ENCODE measurements at regions not wholly inside any gene's neighbourhood (a gene's known extent, or its start where the extent isn't known, plus 50 kb on each side); places are given as distances from the start of the nearest gene placed in this dataset.

DNA sequence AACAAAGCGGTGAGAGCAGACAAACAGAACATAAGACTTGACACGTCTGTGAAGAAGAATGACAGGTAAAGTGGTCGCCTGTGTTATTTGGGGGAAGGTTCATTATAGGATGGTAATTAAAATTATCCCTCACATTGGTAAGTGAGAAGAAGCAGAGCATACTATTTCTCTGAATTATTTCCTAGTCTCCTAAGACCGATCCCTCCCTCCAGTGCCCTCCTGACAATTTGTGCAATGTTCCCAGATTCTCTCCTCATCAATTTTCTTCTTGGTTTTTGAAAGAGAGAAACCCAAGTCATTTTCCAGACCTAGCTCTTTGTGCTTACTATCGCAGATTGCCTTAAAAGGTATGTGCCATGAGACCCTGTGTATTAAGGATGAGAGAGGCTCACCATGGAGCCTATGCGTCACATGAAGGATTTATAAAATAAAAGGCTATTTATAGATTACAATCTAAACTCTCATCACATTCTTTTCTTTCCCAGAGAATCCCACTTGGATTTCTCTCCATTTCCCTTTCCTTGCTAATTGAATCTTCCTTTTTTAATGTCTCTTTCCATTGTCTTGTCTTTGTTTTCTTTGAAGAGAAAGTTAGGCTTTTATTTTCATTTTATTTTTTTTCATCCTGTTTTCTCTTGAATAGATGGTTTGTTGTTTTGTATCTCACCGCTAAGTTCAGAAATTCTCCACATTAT lies 112.0 kb downstream of the PPP1R3A start (continued):
- TF ChIP-seq, protein P1, sequence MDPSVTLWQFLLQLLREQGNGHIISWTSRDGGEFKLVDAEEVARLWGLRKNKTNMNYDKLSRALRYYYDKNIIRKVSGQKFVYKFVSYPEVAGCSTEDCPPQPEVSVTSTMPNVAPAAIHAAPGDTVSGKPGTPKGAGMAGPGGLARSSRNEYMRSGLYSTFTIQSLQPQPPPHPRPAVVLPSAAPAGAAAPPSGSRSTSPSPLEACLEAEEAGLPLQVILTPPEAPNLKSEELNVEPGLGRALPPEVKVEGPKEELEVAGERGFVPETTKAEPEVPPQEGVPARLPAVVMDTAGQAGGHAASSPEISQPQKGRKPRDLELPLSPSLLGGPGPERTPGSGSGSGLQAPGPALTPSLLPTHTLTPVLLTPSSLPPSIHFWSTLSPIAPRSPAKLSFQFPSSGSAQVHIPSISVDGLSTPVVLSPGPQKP (IDR thresholded peaks at IDR 0.05; ENCODE audit: borderline replicate concordance, low read depth, low read length): no peak

DNA sequence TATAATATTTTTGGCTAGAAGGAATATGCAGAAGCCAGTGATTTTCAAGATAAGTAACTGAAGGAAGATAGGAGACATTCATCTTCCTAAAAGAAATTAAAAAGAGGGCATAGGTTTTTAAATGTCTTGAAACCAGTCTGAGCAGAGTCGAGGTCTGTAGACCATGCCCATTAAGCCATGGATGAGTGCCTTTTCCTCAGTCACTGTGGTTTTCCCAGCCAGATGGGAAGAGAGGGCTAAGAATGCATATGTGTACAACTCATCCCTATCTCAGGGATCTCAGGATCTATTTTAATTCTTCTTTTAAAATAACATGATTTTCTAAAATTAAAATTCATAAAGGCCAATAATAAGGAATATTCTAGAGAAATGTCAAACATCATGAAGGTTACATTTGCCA lies 112.8 kb downstream of the PPP1R3A start:
- CTCF ChIA-PET: no interaction called here
- Histone ChIP-seq H2AK5ac (ENCODE audit: low read depth, low read length) (no peak overlapping the region; the same call in 1 of the 2 replicates), H2BK5ac (ENCODE audit: low read depth, low read length, poor library complexity, severe bottlenecking) (peak overlapping the region; percentile 26), H3K36me3 (ENCODE audit: control insufficient read depth, insufficient read depth, low read length) (no peaks in the 10 kb centered on the region), H2BK15ac (ENCODE audit: low read depth, low read length) (peak overlapping the region; percentile 90; the same call in 1 of the 3 replicates), H4K91ac (ENCODE audit: insufficient read depth, low read depth, low read length) (no peak overlapping the region), H3K9ac (ENCODE audit: low read depth, low read length) (no peak overlapping the region), H3K27me3 (ENCODE audit: control insufficient read depth, insufficient read depth, low read length) (no peaks in the 10 kb centered on the region), H3K4ac (ENCODE audit: low read depth, low read length) (0 out of 2 replicates have a peak overlapping the region, but pooled peaks have one; percentile 52), H4K20me1 (ENCODE audit: insufficient read depth, low read length) (no peaks in the 10 kb centered on the region), H3K9me3 (ENCODE audit: control insufficient read depth, insufficient read depth, low read length) (no peaks in the 10 kb centered on the region), H3K4me2 (ENCODE audit: low read depth, low read length) (no peak overlapping the region), H2BK120ac (ENCODE audit: low read depth, low read length) (peak overlapping the region; percentile 79; the same call in 1 of the 2 replicates), H2BK20ac (ENCODE audit: low read depth, low read length) (peak overlapping the region; percentile 74; the same call in 1 of the 2 replicates), H4K5ac (ENCODE audit: low read depth, low read length) (no peak overlapping the region), H3K23ac (ENCODE audit: low read depth, low read length) (0 out of 2 replicates have a peak overlapping the region, but pooled peaks have one; percentile 8), H2AFZ (replicated peaks; ENCODE audit: low read length, poor library complexity) (no peak overlapping the region), H3K9me1 (ENCODE audit: insufficient read depth, low read length) (no peaks in the 10 kb centered on the region), H3K4me3 (ENCODE audit: insufficient read depth, low read depth, low read length) (no peak overlapping the region), H3K27ac (ENCODE audit: insufficient read depth, low read length) (no peak overlapping the region), H3K14ac (replicated peaks; ENCODE audit: low read depth, low read length) (peak overlapping the region; percentile 85; the same call in 1 of the 2 replicates), H3K4me1 (ENCODE audit: control insufficient read depth, insufficient read depth, low read length) (no peaks in the 10 kb centered on the region), H2AK9ac (replicated peaks; ENCODE audit: low read depth, low read length, poor library complexity) (no peak overlapping the region), H3K79me1 (ENCODE audit: low read depth in 1 of 2, low read length in 2 of 2) (no peaks in the 10 kb centered on the region), H4K8ac (ENCODE audit: low read depth in 2 of 2, low read length in 2 of 2) (peak overlapping the region in 1 of 2 experiments; percentile 67; a peak in 1 of 4 replicates), H3K56ac (ENCODE audit: extremely low read depth, insufficient read depth, low read length) (peak overlapping the region; percentile 4; the same call in 1 of the 2 replicates), H3K18ac (ENCODE audit: low read depth, low read length) (no peak overlapping the region)
- ATAC-seq (ENCODE audit: low read depth) (no peak), DNase-seq (peak; percentile 20)
- dilution Hi-C loops (cut with HindIII; ENCODE audit: low sequenced_read_pairs, unreplicated experiment): no loop called here
- in situ Hi-C loops (cut with MboI; ENCODE audit: low sequenced_read_pairs): no loop called here
- WGBS, 2 experiments (ENCODE audit: extremely low coverage in 2 of 2, insufficient read length in 1 of 2): no CpG with 5 or more reads among the region's 1 CpG
- intact Hi-C loops (cut with micrococcal nuclease): no loop called here
- POLR2A ChIA-PET (ENCODE audit: unreplicated experiment): no interaction called here
- BruUV-seq (replicated peaks): no TSS peak
- TF ChIP-seq, protein P2, sequence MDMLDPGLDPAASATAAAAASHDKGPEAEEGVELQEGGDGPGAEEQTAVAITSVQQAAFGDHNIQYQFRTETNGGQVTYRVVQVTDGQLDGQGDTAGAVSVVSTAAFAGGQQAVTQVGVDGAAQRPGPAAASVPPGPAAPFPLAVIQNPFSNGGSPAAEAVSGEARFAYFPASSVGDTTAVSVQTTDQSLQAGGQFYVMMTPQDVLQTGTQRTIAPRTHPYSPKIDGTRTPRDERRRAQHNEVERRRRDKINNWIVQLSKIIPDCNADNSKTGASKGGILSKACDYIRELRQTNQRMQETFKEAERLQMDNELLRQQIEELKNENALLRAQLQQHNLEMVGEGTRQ (IDR thresholded peaks at IDR 0.05; ENCODE audit: low read depth, low read length): no peak
- TF ChIP-seq BHLHE40 (IDR thresholded peaks at IDR 0.05; ENCODE audit: low read depth, low read length) (no peak), RFX5 (IDR thresholded peaks at IDR 0.05; ENCODE audit: low read depth, low read length) (no peak), SMC3 (IDR thresholded peaks at IDR 0.05; ENCODE audit: low read depth, low read length) (no peak), NFE2L2 (IDR thresholded peaks at IDR 0.05; ENCODE audit: low read depth, low read length) (no peak), POLR2A (IDR thresholded peaks at IDR 0.05; ENCODE audit: low read depth, low read length) (no peak), MAFK (IDR thresholded peaks at IDR 0.05; ENCODE audit: low read depth, low read length) (no peak), CHD1 (IDR thresholded peaks at IDR 0.05; ENCODE audit: low read depth, low read length) (no peak), MXI1 (IDR thresholded peaks at IDR 0.05; ENCODE audit: borderline replicate concordance, low read depth, low read length) (no peak), CEBPB (IDR thresholded peaks at IDR 0.05; ENCODE audit: low read depth, low read length) (no peak), MAZ (IDR thresholded peaks at IDR 0.05; ENCODE audit: borderline replicate concordance, low read depth, low read length) (no peak)
- TF ChIP-seq, protein P3, sequence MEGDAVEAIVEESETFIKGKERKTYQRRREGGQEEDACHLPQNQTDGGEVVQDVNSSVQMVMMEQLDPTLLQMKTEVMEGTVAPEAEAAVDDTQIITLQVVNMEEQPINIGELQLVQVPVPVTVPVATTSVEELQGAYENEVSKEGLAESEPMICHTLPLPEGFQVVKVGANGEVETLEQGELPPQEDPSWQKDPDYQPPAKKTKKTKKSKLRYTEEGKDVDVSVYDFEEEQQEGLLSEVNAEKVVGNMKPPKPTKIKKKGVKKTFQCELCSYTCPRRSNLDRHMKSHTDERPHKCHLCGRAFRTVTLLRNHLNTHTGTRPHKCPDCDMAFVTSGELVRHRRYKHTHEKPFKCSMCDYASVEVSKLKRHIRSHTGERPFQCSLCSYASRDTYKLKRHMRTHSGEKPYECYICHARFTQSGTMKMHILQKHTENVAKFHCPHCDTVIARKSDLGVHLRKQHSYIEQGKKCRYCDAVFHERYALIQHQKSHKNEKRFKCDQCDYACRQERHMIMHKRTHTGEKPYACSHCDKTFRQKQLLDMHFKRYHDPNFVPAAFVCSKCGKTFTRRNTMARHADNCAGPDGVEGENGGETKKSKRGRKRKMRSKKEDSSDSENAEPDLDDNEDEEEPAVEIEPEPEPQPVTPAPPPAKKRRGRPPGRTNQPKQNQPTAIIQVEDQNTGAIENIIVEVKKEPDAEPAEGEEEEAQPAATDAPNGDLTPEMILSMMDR (conservative IDR thresholded peaks at IDR 0.05; ENCODE audit: low read depth, low read length): no peak

Data from IMR-90 (cell line).